HEK293T (cell line): ENCODE measurements at regions not wholly inside any gene's neighbourhood (a gene's known extent, or its start where the extent isn't known, plus 50 kb on each side); places are given as distances from the start of the nearest gene placed in this dataset.

ENCODE experiments used
- CTCF ChIA-PET: fragments of 350-600 bp; formaldehyde crosslinking; extraction: SDS; loops from one replicate; lab custom pipeline; 2021; ENCODE audit warnings: antibody characterized with exemption, inconsistent platforms; lab: Yijun Ruan, JAX
- POLR2A ChIA-PET: fragments of 350-600 bp; formaldehyde crosslinking; extraction: SDS; loops from one replicate; lab custom pipeline; 2020; ENCODE audit warnings: antibody characterized with exemption, inconsistent platforms; lab: Yijun Ruan, JAX
- DNase-seq: peaks from one replicate; pipeline ENCODE4 v3.0.0; 2012; ENCODE audit warnings: mixed read lengths; ENCODE audit errors: extremely low spot score
- ARNT ChIP-seq: fragments of 450-650 bp; IDR thresholded peaks from 2 replicates; pipeline ENCODE4 v1.6.1; 2017; ENCODE audit warnings: mild to moderate bottlenecking
- BHLHE40 ChIP-seq: fragments of 450-650 bp; IDR thresholded peaks from 2 replicates; pipeline ENCODE4 v1.6.1; 2016; ENCODE audit warnings: mild to moderate bottlenecking, moderate library complexity, borderline replicate concordance
- CTBP1 ChIP-seq: fragments of 450-650 bp; IDR thresholded peaks from 2 replicates; pipeline ENCODE4 v1.6.1; 2016; ENCODE audit warnings: borderline replicate concordance
- ELF4 ChIP-seq: fragments of 450-650 bp; IDR thresholded peaks from 2 replicates; pipeline ENCODE4 v1.6.1; 2017; ENCODE audit warnings: antibody characterized with exemption
- FOXA1 ChIP-seq: fragments of 450-650 bp; IDR thresholded peaks from 2 replicates; pipeline ENCODE4 v1.6.1; 2016; ENCODE audit warnings: mild to moderate bottlenecking
- FOXK2 ChIP-seq: fragments of 450-650 bp; IDR thresholded peaks from 2 replicates; pipeline ENCODE4 v1.6.1; 2016; ENCODE audit warnings: mild to moderate bottlenecking
- FOXM1 ChIP-seq: fragments of 450-650 bp; IDR thresholded peaks from 2 replicates; pipeline ENCODE4 v1.6.1; 2017; ENCODE audit warnings: mild to moderate bottlenecking, borderline replicate concordance
- HDGF ChIP-seq: fragments of 450-650 bp; IDR thresholded peaks from 2 replicates; pipeline ENCODE4 v1.6.1; 2017; ENCODE audit warnings: antibody characterized with exemption, borderline replicate concordance
- L3MBTL2 ChIP-seq: fragments of 450-650 bp; conservative IDR thresholded peaks from 2 replicates; pipeline ENCODE4 v1.6.1; 2016; ENCODE audit warnings: mild to moderate bottlenecking
- LEF1 ChIP-seq: fragments of 450-650 bp; IDR thresholded peaks from 2 replicates; pipeline ENCODE4 v1.6.1; 2017; ENCODE audit warnings: mild to moderate bottlenecking, borderline replicate concordance
- NFRKB ChIP-seq: fragments of 450-650 bp; IDR thresholded peaks from 2 replicates; pipeline ENCODE4 v1.6.1; 2016; ENCODE audit warnings: mild to moderate bottlenecking, moderate library complexity
- PKNOX1 ChIP-seq: fragments of 450-650 bp; IDR thresholded peaks from 2 replicates; pipeline ENCODE4 v1.6.1; 2016
- SP1 ChIP-seq: fragments of 450-650 bp; IDR thresholded peaks from 2 replicates; pipeline ENCODE4 v1.6.1; 2017
- SUZ12 ChIP-seq: fragments of 450-650 bp; IDR thresholded peaks from 2 replicates; pipeline ENCODE4 v1.6.1; 2016; ENCODE audit warnings: mild to moderate bottlenecking
- TARDBP ChIP-seq: fragments of 450-650 bp; IDR thresholded peaks from 2 replicates; pipeline ENCODE4 v1.6.1; 2016
- ZNF384 ChIP-seq: fragments of 450-650 bp; IDR thresholded peaks from 2 replicates; pipeline ENCODE4 v1.6.1; 2016

DNA sequence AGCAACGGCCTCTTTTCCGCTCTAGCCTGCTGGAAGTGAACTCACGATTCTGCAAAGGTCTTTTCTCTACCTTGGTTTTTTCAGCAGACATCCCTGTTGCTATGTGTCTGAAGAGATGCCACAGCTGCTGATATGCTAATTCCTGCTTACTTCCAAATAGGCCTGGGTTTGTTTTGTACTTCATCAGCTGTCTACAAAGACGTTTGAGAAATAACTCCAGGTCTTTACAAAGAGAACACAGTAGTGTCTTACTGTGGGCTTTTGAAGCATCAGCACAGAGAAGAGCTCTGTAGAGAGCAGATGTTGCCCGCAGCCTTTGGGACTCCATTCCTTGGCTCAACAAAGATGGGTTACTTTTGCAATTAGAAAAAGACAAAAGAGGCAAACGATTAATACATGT is 1366.5 kb downstream of the AACS start:
- CTCF ChIA-PET: no interaction called here
- no peak for TF ChIP-seq TARDBP
- TF ChIP-seq ZNF384: no peak
- no peak for TF ChIP-seq L3MBTL2
- TF ChIP-seq LEF1: no peak
- TF ChIP-seq ARNT: no peak
- no peak for TF ChIP-seq CTBP1
- POLR2A ChIA-PET: no interaction called here
- DNase-seq: no peak

GRCh38 chr12:126432780-126433179 is 1367.5 kb downstream of the AACS start:
- ChIA-PET POLR2A (no interaction called here), CTCF (no interaction called here)
- TF ChIP-seq SUZ12: no peak
- no peak for TF ChIP-seq SP1
- no peak for TF ChIP-seq BHLHE40
- TF ChIP-seq FOXA1: no peak
- TF ChIP-seq TARDBP: no peak
- TF ChIP-seq L3MBTL2: no peak
- TF ChIP-seq ZNF384: no peak
- no peak for TF ChIP-seq NFRKB
- DNase-seq: no peak

GRCh38 chr12:126434412-126434985 is 1369.3 kb downstream of the AACS start:
- POLR2A ChIA-PET: no interaction called here

GRCh38 chr12:126436041-126436440 is 1370.8 kb downstream of the AACS start:
- ChIA-PET POLR2A (no interaction called here), CTCF (no interaction called here)
- TF ChIP-seq ZNF384 (no peak), FOXK2 (no peak), SUZ12 (no peak), ARNT (no peak), LEF1 (no peak), FOXM1 (no peak), CTBP1 (no peak), NFRKB (no peak), SP1 (no peak), TARDBP (no peak), FOXA1 (no peak), BHLHE40 (no peak), HDGF (no peak), L3MBTL2 (no peak)
- DNase-seq: no peak

More at GRCh38 chr12:126434412-126434985, 1369.3 kb downstream of the AACS start:
- CTCF ChIA-PET: no interaction called here
- DNase-seq: no peak
- TF ChIP-seq SUZ12 (no peak), ZNF384 (no peak), FOXK2 (no peak), TARDBP (no peak), FOXM1 (no peak), ELF4 (no peak), SP1 (no peak), NFRKB (no peak), HDGF (no peak), L3MBTL2 (no peak), LEF1 (no peak), PKNOX1 (no peak), CTBP1 (no peak), ARNT (no peak), BHLHE40 (no peak), FOXA1 (no peak)

DNA sequence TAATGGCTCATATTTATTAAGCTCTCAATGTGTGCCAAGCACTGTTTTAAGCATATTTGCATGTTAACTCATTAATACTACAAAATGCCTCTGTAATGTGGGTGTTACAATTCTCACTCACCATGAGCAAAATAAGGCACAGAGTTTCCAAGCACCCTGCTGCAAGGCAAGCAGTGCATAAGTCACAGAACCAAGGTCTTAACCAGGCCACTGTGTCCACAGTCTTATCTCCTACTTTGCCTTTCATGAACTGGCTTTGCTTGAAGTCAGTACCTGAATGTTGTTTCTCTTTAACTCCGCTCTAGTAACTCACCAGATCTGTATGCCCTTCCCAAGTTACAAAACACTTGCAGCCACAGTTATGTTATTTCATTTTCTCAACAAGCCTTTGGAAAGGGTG is 1372.7 kb downstream of the AACS start:
- POLR2A ChIA-PET: no interaction called here
- no peak for DNase-seq
- no peak for TF ChIP-seq NFRKB
- no peak for TF ChIP-seq FOXM1
- TF ChIP-seq PKNOX1: no peak
- TF ChIP-seq SP1: no peak
- no peak for TF ChIP-seq ZNF384
- no peak for TF ChIP-seq FOXA1
- no peak for TF ChIP-seq CTBP1
- TF ChIP-seq HDGF: no peak
- CTCF ChIA-PET: no interaction called here

DNA sequence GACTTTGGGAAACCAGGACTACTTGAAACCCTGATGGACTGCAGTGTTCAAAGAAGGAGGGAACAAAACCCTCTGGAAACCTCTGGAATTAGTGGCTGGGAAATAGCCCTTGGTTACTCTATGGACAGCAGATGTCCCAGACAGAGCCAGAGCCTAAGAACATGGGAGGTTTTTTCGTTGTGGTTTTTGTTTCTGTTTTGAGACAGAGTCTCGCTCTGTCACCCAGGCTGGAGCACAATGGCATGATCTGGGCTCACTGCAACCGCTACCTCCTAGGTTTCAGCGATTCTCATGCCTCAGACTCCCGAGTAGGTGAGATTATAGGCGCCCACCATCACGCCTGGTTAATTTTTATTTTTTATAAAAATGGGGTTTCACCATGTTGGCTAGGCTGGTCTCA is 1378.7 kb downstream of the AACS start:
- DNase-seq: no peak
- ChIA-PET POLR2A (no interaction called here), CTCF (no interaction called here)
- no peak for TF ChIP-seq ELF4
- no peak for TF ChIP-seq LEF1
- no peak for TF ChIP-seq FOXA1
- no peak for TF ChIP-seq ZNF384
- TF ChIP-seq BHLHE40: no peak
- TF ChIP-seq ARNT: no peak
- no peak for TF ChIP-seq SP1
- TF ChIP-seq FOXK2: no peak
- TF ChIP-seq SUZ12: no peak
- no peak for TF ChIP-seq HDGF
- TF ChIP-seq L3MBTL2: no peak
- no peak for TF ChIP-seq TARDBP

- ChIA-PET POLR2A (no interaction called here), CTCF (no interaction called here)
- no peak for TF ChIP-seq FOXA1
- no peak for TF ChIP-seq ELF4
- TF ChIP-seq ZNF384: no peak
- TF ChIP-seq FOXM1: no peak
- no peak for TF ChIP-seq TARDBP
- no peak for TF ChIP-seq CTBP1
- no peak for TF ChIP-seq LEF1
- no peak for DNase-seq
These were observed 1382.1 kb downstream of the AACS start for GRCh38 chr12:126447346-126447745.
